GM12878 (cell line): ENCODE measurements at regions not wholly inside any gene's neighbourhood (a gene's known extent, or its start where the extent isn't known, plus 50 kb on each side); places are given as distances from the start of the nearest gene placed in this dataset.

Experiments used
- CEBPB ChIP-seq, 2 experiments: fragments of 150-350 bp in 1 of 2; IDR thresholded peaks; 2 replicates each; pipeline ENCODE4 v1.6.1; 2012 to 2014; ENCODE audit warnings: low read depth in 2 of 2, low read length in 2 of 2, borderline replicate concordance in 1 of 2, inconsistent platforms in 1 of 2
- CREM ChIP-seq: IDR thresholded peaks from 2 replicates; pipeline ENCODE4 v1.6.1; 2014; ENCODE audit warnings: antibody characterized with exemption, low read depth
- CTCF ChIP-seq, 3 experiments: IDR thresholded peaks in 2 of 3; conservative IDR thresholded peaks in 1 of 3; 2 replicates each; pipeline ENCODE4 v1.5.1; 2011; ENCODE audit warnings: low read depth in 3 of 3, low read length in 3 of 3, mild to moderate bottlenecking in 3 of 3, control low read depth in 2 of 3, moderate library complexity in 2 of 3, inconsistent platforms in 1 of 3, mixed read lengths in 1 of 3; ENCODE audit not compliant: control insufficient read depth in 2 of 3, insufficient read depth in 1 of 3; ENCODE audit errors: extremely low read depth in 1 of 3
- MAX ChIP-seq: IDR thresholded peaks from 2 replicates; pipeline ENCODE4 v1.6.1; 2012; ENCODE audit warnings: low read depth, low read length, improper control_type of control experiment
- POLR2AphosphoS5 ChIP-seq: IDR thresholded peaks from 2 replicates; pipeline ENCODE4 v1.6.1; 2011; ENCODE audit warnings: mild to moderate bottlenecking, low read length, inconsistent platforms
- RAD21 ChIP-seq: IDR thresholded peaks from 2 replicates; pipeline ENCODE4 v1.6.1; 2011; ENCODE audit warnings: mild to moderate bottlenecking, low read depth, low read length, moderate library complexity; ENCODE audit not compliant: insufficient read depth
- RAD51 ChIP-seq: fragments of 450-650 bp; IDR thresholded peaks from 2 replicates; pipeline ENCODE4 v1.6.1; 2016; ENCODE audit warnings: moderate library complexity, mild to moderate bottlenecking, inconsistent platforms
- REST ChIP-seq: IDR thresholded peaks from 2 replicates; pipeline ENCODE4 v1.6.1; 2012; ENCODE audit warnings: mild to moderate bottlenecking, low read depth, low read length

- TF ChIP-seq REST (no peak), RAD21 (no peak), CTCF (IDR thresholded peaks at IDR 0.05 in 2 of 3, conservative IDR thresholded peaks at IDR 0.05 in 1 of 3; ENCODE audit: control insufficient read depth in 2 of 3, extremely low read depth in 1 of 3, insufficient read depth in 1 of 3, low read depth in 3 of 3, low read length in 3 of 3) (no peak), CEBPB (IDR thresholded peaks at IDR 0.05; ENCODE audit: borderline replicate concordance in 1 of 2, low read depth in 2 of 2, low read length in 2 of 2) (no peak), CREM (no peak), RAD51 (no peak), POLR2AphosphoS5 (no peak), MAX (no peak)
Measured at GRCh38 chr7:15860264-15860949, 173.9 kb upstream of the MEOX2 start.
